HFF-Myc (cell line): ENCODE measurements at regions not wholly inside any gene's neighbourhood (a gene's known extent, or its start where the extent isn't known, plus 50 kb on each side); places are given as distances from the start of the nearest gene placed in this dataset.

Experiments used
- DNase-seq: peaks from one replicate; pipeline ENCODE4 v3.0.0-alpha.2; 2011; ENCODE audit warnings: low read depth; ENCODE audit errors: extremely low read depth
- H3K4me3 ChIP-seq: replicated peaks from 2 replicates; pipeline ENCODE4 v1.5.1; 2011; ENCODE audit warnings: low read depth, mild to moderate bottlenecking, control low read depth, low read length
- TF ChIP-seq, protein P1 (sequence below): IDR thresholded peaks from 2 replicates; pipeline ENCODE4 v1.5.1; 2012; ENCODE audit warnings: mild to moderate bottlenecking, low read depth, low read length, control low read depth; ENCODE audit errors: missing control alignments

DNA sequence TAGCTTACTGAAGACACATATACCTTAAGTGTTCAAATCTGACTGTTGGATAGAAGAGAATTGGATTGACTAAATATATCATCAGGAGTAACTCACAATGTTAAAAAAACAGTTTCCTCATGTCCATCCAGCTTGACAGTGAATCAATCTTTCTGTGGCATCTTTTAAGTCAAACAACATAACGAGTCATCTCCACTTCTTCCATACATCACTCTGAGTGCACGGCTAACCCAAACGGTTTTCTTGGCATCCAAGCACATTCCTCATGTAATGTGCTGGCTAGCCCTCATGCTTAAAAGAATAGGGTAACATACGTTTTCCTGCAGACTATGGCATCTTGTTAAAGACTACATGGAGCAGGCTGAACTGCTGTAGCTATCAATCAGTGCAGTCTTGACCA lies 291.5 kb upstream of the TRPC7 start:
- no peak overlapping the region for H3K4me3 ChIP-seq
- TF ChIP-seq, protein P1, sequence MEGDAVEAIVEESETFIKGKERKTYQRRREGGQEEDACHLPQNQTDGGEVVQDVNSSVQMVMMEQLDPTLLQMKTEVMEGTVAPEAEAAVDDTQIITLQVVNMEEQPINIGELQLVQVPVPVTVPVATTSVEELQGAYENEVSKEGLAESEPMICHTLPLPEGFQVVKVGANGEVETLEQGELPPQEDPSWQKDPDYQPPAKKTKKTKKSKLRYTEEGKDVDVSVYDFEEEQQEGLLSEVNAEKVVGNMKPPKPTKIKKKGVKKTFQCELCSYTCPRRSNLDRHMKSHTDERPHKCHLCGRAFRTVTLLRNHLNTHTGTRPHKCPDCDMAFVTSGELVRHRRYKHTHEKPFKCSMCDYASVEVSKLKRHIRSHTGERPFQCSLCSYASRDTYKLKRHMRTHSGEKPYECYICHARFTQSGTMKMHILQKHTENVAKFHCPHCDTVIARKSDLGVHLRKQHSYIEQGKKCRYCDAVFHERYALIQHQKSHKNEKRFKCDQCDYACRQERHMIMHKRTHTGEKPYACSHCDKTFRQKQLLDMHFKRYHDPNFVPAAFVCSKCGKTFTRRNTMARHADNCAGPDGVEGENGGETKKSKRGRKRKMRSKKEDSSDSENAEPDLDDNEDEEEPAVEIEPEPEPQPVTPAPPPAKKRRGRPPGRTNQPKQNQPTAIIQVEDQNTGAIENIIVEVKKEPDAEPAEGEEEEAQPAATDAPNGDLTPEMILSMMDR: no peak
- DNase-seq: no peak

DNA sequence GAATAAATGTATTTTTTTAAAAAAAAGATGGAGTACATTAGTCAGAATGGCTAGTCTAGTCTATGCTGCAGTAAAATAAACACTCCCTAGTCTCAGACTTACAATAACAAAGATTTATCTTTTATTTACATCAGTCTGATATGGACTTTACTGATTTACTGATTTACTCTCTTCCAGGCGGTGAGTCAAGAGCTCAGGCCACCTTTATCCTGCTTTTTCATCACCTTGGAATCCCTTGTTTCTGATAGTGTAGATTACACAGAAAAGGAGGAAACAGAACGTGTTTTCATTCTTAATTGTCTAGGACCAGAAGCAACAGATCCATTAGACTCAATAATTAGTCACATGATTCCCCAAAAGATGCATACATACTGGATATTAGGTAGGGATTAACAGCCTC lies 290.1 kb upstream of the TRPC7 start:
- no peak overlapping the region for H3K4me3 ChIP-seq
- TF ChIP-seq, protein P1: no peak
- no peak for DNase-seq

DNA sequence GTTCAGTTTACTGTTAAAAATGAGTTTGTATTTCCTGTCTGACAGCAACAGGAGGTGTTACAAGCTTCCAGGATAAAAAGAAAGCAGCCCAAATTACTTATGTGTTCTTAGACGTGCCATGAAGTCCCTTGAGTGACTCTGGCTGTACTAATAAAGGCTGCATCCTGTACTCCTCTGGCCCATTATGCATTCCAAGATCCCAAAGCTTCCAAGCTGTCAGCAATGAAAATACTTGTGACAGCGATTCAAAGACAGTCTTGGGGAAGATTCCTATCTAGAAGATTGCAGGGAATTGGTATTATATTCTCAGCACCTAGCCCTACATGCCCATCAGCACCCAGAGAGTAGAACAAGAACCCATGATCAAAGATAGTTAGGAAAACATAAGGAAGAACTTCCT lies 281.6 kb upstream of the TRPC7 start:
- H3K4me3 ChIP-seq: no peak overlapping the region
- DNase-seq: no peak
- TF ChIP-seq, protein P1: no peak

DNA sequence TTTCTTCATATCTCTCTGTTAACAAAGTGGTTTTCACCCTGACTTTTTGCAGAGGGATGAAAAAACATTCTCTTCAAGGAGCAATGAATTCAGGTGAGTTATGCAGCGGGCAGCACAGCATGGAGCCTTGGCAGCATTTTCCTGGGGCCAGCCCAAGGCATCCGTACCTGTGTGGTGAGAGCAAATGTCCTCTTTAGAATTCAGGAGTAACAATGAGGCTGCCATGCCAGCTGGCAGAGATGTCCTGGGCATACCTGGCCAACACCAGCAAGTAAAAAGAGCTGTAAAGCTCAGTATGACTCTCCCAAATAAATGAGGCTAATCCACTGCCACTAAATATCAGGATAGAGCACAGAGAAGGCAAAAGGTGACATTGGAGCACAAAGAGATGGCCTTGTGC lies 277.6 kb upstream of the TRPC7 start:
- TF ChIP-seq, protein P1: no peak
- DNase-seq: no peak
- no peak overlapping the region for H3K4me3 ChIP-seq

DNA sequence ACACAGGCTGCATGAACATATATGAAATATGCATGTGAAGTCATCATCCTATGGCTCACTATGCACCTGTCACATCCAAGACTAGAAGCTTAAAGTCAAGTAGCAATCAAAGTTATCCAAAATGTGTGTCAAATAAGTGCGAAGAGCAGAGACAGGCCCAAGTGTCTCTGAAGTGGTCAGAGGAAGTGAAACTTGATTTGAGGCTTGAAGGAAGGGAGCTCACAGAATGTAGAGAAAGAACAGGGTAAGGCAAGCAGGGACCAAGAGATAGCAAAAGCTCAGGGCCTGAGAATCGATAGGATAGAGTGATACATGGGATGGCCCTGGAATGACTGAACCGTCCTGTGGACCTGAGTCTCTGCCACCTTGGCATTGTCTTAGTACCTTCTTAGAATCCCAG lies 274.3 kb upstream of the TRPC7 start:
- TF ChIP-seq, protein P1: no peak
- no peak for DNase-seq
- H3K4me3 ChIP-seq: no peak overlapping the region

DNA sequence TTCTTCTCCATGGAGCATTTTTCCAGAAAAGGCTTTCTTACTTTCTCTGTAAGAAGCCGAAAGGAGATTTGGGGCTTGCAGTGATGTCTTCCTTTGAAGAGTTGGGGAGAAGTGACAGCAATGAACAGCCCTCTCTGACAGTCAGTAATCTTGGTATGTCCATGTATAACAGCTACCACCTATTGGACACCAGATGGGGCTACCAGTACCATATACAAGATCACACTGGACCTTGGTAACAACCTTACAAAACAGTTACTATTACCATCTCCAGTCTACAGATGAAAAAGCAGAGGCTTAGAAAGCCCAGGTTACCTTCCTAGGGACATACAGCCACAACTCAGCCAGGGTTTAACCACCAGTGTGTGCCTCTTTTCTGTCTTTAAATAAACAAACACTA lies 272.7 kb upstream of the TRPC7 start:
- DNase-seq: no peak
- H3K4me3 ChIP-seq: no peak overlapping the region
- TF ChIP-seq, protein P1: no peak

DNA sequence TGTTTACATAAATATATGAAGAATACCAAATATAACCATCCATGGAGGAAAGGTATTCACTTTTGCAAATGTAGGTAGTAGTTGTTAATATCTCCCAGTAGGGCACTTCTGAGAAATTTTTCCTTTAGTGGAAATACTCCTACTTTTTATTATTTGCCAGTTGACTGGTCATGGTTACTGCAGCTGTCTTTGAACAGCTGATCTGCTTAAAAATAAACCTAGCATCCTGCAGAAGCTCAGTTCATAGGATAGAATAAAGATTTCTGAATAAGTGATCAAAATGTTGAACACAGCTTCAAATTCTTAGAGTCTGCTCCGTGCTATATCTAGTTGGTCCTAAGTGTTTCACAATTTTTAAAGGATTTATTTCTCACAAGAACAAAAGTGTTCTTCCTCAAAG lies 270.7 kb upstream of the TRPC7 start:
- TF ChIP-seq, protein P1: no peak

More for the DNA sequence above, 270.7 kb upstream of the TRPC7 start:
- no peak for DNase-seq
- H3K4me3 ChIP-seq: no peak overlapping the region
